ENCODE measurements at regions not wholly inside any gene's neighbourhood (a gene's known extent, or its start where the extent isn't known, plus 50 kb on each side); places are given as distances from the start of the nearest gene placed in this dataset.

- no peak overlapping the region for H3K27ac ChIP-seq (ENCODE audit: low read depth, low read length)
- H3K4me1 ChIP-seq (ENCODE audit: control insufficient read depth in 3 of 3, insufficient read depth in 3 of 3, low read length in 3 of 3), result no peaks in the 10 kb centered on the region
- H3K9me3 ChIP-seq (ENCODE audit: control insufficient read depth in 3 of 3, low read length in 3 of 3), result no peaks in the 10 kb centered on the region
- H3K4me3 ChIP-seq (ENCODE audit: low read length in 3 of 3), result no peak overlapping the region
- H3K27me3 ChIP-seq (ENCODE audit: control insufficient read depth in 3 of 3, insufficient read depth in 3 of 3, low read length in 3 of 3), result no peaks in the 10 kb centered on the region
- H3K9ac ChIP-seq (ENCODE audit: low read depth in 1 of 3, low read length in 3 of 3), result no peak overlapping the region
- H3K36me3 ChIP-seq (ENCODE audit: control insufficient read depth in 3 of 3, insufficient read depth in 3 of 3, low read length in 3 of 3), result no peaks in the 10 kb centered on the region
Observed at GRCh38 chr5:101676646-101677045, 619.4 kb downstream of the SLCO4C1 start.

DNA sequence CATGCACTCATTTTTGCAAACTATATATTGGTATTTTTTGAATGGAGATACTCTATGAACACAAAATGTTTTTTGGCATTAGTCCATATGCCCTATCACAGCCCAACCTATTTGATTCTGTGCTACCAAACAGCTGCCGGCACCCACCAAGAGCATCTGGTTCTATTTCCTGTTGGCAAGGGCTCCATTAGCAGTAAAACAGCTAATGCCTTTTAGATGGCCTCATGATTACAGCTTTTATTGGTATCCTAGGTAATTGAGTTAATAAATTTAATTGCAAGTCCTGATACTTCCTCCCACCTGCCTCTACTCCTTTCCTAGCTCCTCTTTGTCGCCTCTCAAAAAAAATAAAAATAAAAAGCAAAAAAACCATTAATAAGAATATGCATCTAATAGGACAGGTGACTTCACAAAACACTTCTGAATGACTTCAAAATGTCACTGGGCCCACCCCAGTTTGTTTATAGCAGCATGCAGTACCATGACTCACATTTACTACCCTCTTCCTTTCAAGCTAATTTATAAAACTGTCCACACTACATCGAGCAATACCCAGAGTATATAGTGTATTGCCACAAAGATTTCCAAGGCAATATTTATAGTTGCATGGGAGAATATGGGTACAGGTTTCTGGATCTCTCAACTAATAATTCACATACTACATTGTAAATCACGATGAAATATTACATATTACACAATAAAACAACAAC is 620.4 kb downstream of the SLCO4C1 start:
- no peaks in the 10 kb centered on the region for H3K4me1 ChIP-seq (ENCODE audit: control insufficient read depth in 3 of 3, insufficient read depth in 3 of 3, low read length in 3 of 3)
- no peaks in the 10 kb centered on the region for H3K27me3 ChIP-seq (ENCODE audit: control insufficient read depth in 3 of 3, insufficient read depth in 3 of 3, low read length in 3 of 3)
- H3K9me3 ChIP-seq (ENCODE audit: control insufficient read depth in 3 of 3, low read length in 3 of 3), result no peaks in the 10 kb centered on the region
- H3K9ac ChIP-seq (ENCODE audit: low read depth in 1 of 3, low read length in 3 of 3), result no peak overlapping the region
- H3K27ac ChIP-seq (ENCODE audit: low read depth, low read length), result no peak overlapping the region
- no peak overlapping the region for H3K4me3 ChIP-seq (ENCODE audit: low read length in 3 of 3)
- H3K36me3 ChIP-seq (ENCODE audit: control insufficient read depth in 3 of 3, insufficient read depth in 3 of 3, low read length in 3 of 3), result no peaks in the 10 kb centered on the region

- H3K27me3 ChIP-seq (ENCODE audit: control insufficient read depth in 3 of 3, insufficient read depth in 3 of 3, low read length in 3 of 3), result no peaks in the 10 kb centered on the region
- H3K27ac ChIP-seq (ENCODE audit: low read depth, low read length), result no peak overlapping the region
- H3K9me3 ChIP-seq (ENCODE audit: control insufficient read depth in 3 of 3, low read length in 3 of 3), result no peaks in the 10 kb centered on the region
- H3K9ac ChIP-seq (ENCODE audit: low read depth in 1 of 3, low read length in 3 of 3), result no peak overlapping the region
- no peaks in the 10 kb centered on the region for H3K4me1 ChIP-seq (ENCODE audit: control insufficient read depth in 3 of 3, insufficient read depth in 3 of 3, low read length in 3 of 3)
- no peaks in the 10 kb centered on the region for H3K36me3 ChIP-seq (ENCODE audit: control insufficient read depth in 3 of 3, insufficient read depth in 3 of 3, low read length in 3 of 3)
- no peak overlapping the region for H3K4me3 ChIP-seq (ENCODE audit: low read length in 3 of 3)
Observed at GRCh38 chr5:101673120-101673519, 623.0 kb downstream of the SLCO4C1 start.

- no peak overlapping the region for H3K4me3 ChIP-seq (ENCODE audit: low read length in 3 of 3)
Observed at GRCh38 chr5:101664071-101664791, 631.9 kb downstream of the SLCO4C1 start.

GRCh38 chr5:101663543-101663942 is 632.5 kb downstream of the SLCO4C1 start:
- H3K9ac ChIP-seq (ENCODE audit: low read depth in 1 of 3, low read length in 3 of 3), result no peak overlapping the region
- no peak overlapping the region for H3K4me3 ChIP-seq (ENCODE audit: low read length in 3 of 3)
- H3K9me3 ChIP-seq (ENCODE audit: control insufficient read depth in 3 of 3, low read length in 3 of 3), result no peaks in the 10 kb centered on the region
- H3K27ac ChIP-seq (ENCODE audit: low read depth, low read length), result no peak overlapping the region
- H3K27me3 ChIP-seq (ENCODE audit: control insufficient read depth in 3 of 3, insufficient read depth in 3 of 3, low read length in 3 of 3), result no peaks in the 10 kb centered on the region
- no peaks in the 10 kb centered on the region for H3K36me3 ChIP-seq (ENCODE audit: control insufficient read depth in 3 of 3, insufficient read depth in 3 of 3, low read length in 3 of 3)
- H3K4me1 ChIP-seq (ENCODE audit: control insufficient read depth in 3 of 3, insufficient read depth in 3 of 3, low read length in 3 of 3), result no peaks in the 10 kb centered on the region

More at GRCh38 chr5:101664071-101664791, 631.9 kb downstream of the SLCO4C1 start:
- Histone ChIP-seq H3K9me3 (ENCODE audit: control insufficient read depth in 3 of 3, low read length in 3 of 3) (no peaks in the 10 kb centered on the region), H3K4me1 (ENCODE audit: control insufficient read depth in 3 of 3, insufficient read depth in 3 of 3, low read length in 3 of 3) (no peaks in the 10 kb centered on the region), H3K27me3 (ENCODE audit: control insufficient read depth in 3 of 3, insufficient read depth in 3 of 3, low read length in 3 of 3) (no peaks in the 10 kb centered on the region), H3K27ac (ENCODE audit: low read depth, low read length) (no peak overlapping the region), H3K36me3 (ENCODE audit: control insufficient read depth in 3 of 3, insufficient read depth in 3 of 3, low read length in 3 of 3) (no peaks in the 10 kb centered on the region), H3K9ac (ENCODE audit: low read depth in 1 of 3, low read length in 3 of 3) (no peak overlapping the region)

DNA sequence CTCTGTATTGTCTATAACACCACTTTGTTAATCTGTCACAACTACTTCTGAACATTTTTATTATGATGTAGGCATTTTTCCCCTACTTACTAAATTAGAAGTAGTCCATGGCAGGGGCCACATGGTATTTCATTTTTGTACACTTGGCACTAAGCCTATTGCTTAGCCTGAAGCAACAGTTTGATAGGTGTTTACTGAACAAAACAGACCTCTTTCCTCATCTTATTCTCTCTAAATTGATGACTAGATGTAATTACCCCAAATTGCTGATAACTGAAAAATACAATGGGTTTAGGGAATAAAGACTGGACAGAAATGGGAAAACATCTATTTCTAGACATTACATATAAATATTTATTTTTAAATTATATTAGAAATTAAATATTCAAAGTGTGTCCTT is 633.8 kb downstream of the SLCO4C1 start:
- H3K4me1 ChIP-seq (ENCODE audit: control insufficient read depth in 3 of 3, insufficient read depth in 3 of 3, low read length in 3 of 3), result no peaks in the 10 kb centered on the region
- no peak overlapping the region for H3K27ac ChIP-seq (ENCODE audit: low read depth, low read length)
- no peaks in the 10 kb centered on the region for H3K9me3 ChIP-seq (ENCODE audit: control insufficient read depth in 3 of 3, low read length in 3 of 3)

DNA sequence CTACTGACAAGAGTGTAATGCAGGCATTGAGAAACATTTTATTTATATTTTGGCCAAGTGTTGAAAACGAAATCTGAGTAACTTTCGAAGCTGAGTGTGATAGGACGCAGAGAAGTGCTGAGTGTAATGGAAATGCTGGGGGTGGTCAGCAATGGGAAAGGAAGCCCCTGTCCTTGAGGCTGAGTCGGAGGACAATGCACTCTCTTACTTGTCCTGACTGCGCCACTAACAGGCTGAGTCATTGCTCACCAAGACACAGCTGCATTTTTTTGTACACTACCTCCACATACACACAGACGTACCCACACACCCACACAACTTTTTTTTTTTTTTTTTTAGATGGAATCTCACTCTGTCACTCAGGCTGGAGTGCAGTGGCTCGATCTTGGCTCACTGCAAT is 637.7 kb downstream of the SLCO4C1 start:
- Histone ChIP-seq H3K9ac (ENCODE audit: low read depth in 1 of 3, low read length in 3 of 3) (no peak overlapping the region), H3K36me3 (ENCODE audit: control insufficient read depth in 3 of 3, insufficient read depth in 3 of 3, low read length in 3 of 3) (no peaks in the 10 kb centered on the region), H3K4me1 (ENCODE audit: control insufficient read depth in 3 of 3, insufficient read depth in 3 of 3, low read length in 3 of 3) (no peaks in the 10 kb centered on the region), H3K27me3 (ENCODE audit: control insufficient read depth in 3 of 3, insufficient read depth in 3 of 3, low read length in 3 of 3) (no peaks in the 10 kb centered on the region), H3K27ac (ENCODE audit: low read depth, low read length) (no peak overlapping the region), H3K9me3 (ENCODE audit: control insufficient read depth in 3 of 3, low read length in 3 of 3) (no peaks in the 10 kb centered on the region), H3K4me3 (ENCODE audit: low read length in 3 of 3) (no peak overlapping the region)

More for the DNA sequence above, 633.8 kb downstream of the SLCO4C1 start:
- no peaks in the 10 kb centered on the region for H3K36me3 ChIP-seq (ENCODE audit: control insufficient read depth in 3 of 3, insufficient read depth in 3 of 3, low read length in 3 of 3)
- H3K4me3 ChIP-seq (ENCODE audit: low read length in 3 of 3), result no peak overlapping the region
- no peak overlapping the region for H3K9ac ChIP-seq (ENCODE audit: low read depth in 1 of 3, low read length in 3 of 3)
- no peaks in the 10 kb centered on the region for H3K27me3 ChIP-seq (ENCODE audit: control insufficient read depth in 3 of 3, insufficient read depth in 3 of 3, low read length in 3 of 3)

DNA sequence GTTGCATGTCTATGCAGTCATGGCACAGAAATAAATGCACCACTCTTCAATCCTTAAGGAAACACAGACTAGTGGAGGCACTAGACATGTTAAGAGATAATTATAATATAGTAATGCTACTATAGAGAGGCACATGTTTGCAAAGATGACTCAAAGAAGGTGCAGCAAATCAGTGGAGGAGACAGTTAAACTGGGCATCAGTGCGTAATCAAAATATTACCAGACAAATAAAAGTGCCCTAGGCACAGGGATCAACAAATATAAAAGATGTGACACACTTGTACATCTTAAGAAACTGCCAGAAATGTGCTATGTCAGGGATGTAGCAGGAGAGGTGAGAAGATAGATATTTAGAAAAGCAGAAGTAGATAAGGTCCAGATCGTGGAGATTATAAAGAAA is 642.1 kb downstream of the SLCO4C1 start:
- H3K9ac ChIP-seq (ENCODE audit: low read depth in 1 of 3, low read length in 3 of 3), result no peak overlapping the region
- no peaks in the 10 kb centered on the region for H3K4me1 ChIP-seq (ENCODE audit: control insufficient read depth in 3 of 3, insufficient read depth in 3 of 3, low read length in 3 of 3)
- H3K27ac ChIP-seq (ENCODE audit: low read depth, low read length), result no peak overlapping the region
- H3K4me3 ChIP-seq (ENCODE audit: low read length in 3 of 3), result no peak overlapping the region
- no peaks in the 10 kb centered on the region for H3K9me3 ChIP-seq (ENCODE audit: control insufficient read depth in 3 of 3, low read length in 3 of 3)
- no peaks in the 10 kb centered on the region for H3K36me3 ChIP-seq (ENCODE audit: control insufficient read depth in 3 of 3, insufficient read depth in 3 of 3, low read length in 3 of 3)
- no peaks in the 10 kb centered on the region for H3K27me3 ChIP-seq (ENCODE audit: control insufficient read depth in 3 of 3, insufficient read depth in 3 of 3, low read length in 3 of 3)

- no peak overlapping the region for H3K4me3 ChIP-seq (ENCODE audit: low read length in 3 of 3)
- no peaks in the 10 kb centered on the region for H3K9me3 ChIP-seq (ENCODE audit: control insufficient read depth in 3 of 3, low read length in 3 of 3)
- no peak overlapping the region for H3K9ac ChIP-seq (ENCODE audit: low read depth in 1 of 3, low read length in 3 of 3)
- H3K27me3 ChIP-seq (ENCODE audit: control insufficient read depth in 3 of 3, insufficient read depth in 3 of 3, low read length in 3 of 3), result no peaks in the 10 kb centered on the region
- no peaks in the 10 kb centered on the region for H3K36me3 ChIP-seq (ENCODE audit: control insufficient read depth in 3 of 3, insufficient read depth in 3 of 3, low read length in 3 of 3)
- no peak overlapping the region for H3K27ac ChIP-seq (ENCODE audit: low read depth, low read length)
- H3K4me1 ChIP-seq (ENCODE audit: control insufficient read depth in 3 of 3, insufficient read depth in 3 of 3, low read length in 3 of 3), result no peaks in the 10 kb centered on the region
Observed at GRCh38 chr5:101647861-101648260, 648.2 kb downstream of the SLCO4C1 start.

- Histone ChIP-seq H3K9me3 (ENCODE audit: control insufficient read depth in 3 of 3, low read length in 3 of 3) (no peaks in the 10 kb centered on the region), H3K27me3 (ENCODE audit: control insufficient read depth in 3 of 3, insufficient read depth in 3 of 3, low read length in 3 of 3) (no peaks in the 10 kb centered on the region), H3K27ac (ENCODE audit: low read depth, low read length) (no peak overlapping the region), H3K36me3 (ENCODE audit: control insufficient read depth in 3 of 3, insufficient read depth in 3 of 3, low read length in 3 of 3) (no peaks in the 10 kb centered on the region), H3K9ac (ENCODE audit: low read depth in 1 of 3, low read length in 3 of 3) (no peak overlapping the region), H3K4me1 (ENCODE audit: control insufficient read depth in 3 of 3, insufficient read depth in 3 of 3, low read length in 3 of 3) (no peaks in the 10 kb centered on the region), H3K4me3 (ENCODE audit: low read length in 3 of 3) (no peak overlapping the region)
Observed at GRCh38 chr5:101643794-101644193, 652.3 kb downstream of the SLCO4C1 start.
